Gastrocnemius medialis (tissue), 4 donors: ENCODE measurements at regions not wholly inside any gene's neighbourhood (a gene's known extent, or its start where the extent isn't known, plus 50 kb on each side); places are given as distances from the start of the nearest gene placed in this dataset.

Experiments used
- ATAC-seq, 2 donors: fragments of 150-250 bp; one replicate each; pipeline ENCODE4 v1.9.1; 2016
- DNase-seq, 2 donors: peaks; one replicate each; pipeline ENCODE4 v3.0.0-alpha.2; 2019
- H3K27ac ChIP-seq, 4 donors: fragments of 200-600 bp; sonication (generic); 1 replicate in 1 of 4; 2 replicates in 3 of 4; pipeline ENCODE4 v1.5.1; 2016 to 2018; ENCODE audit warnings: mild to moderate bottlenecking in 2 of 4, moderate library complexity in 1 of 4
- H3K27me3 ChIP-seq, 3 donors: fragments of 200-600 bp; sonication (generic) in 2 of 3; 1 replicate in 1 of 3; 2 replicates in 2 of 3; pipeline versions ENCODE4 v1.5.1 to v1.6.0; 2016 to 2019; ENCODE audit warnings: mild to moderate bottlenecking in 1 of 3, moderate library complexity in 1 of 3
- H3K36me3 ChIP-seq, 2 donors: fragments of 200-600 bp; sonication (generic) in 1 of 2; one replicate each; pipeline ENCODE4 v1.5.1; 2017 to 2018
- H3K4me1 ChIP-seq, 2 donors: fragments of 200-600 bp; sonication (generic) in 1 of 2; one replicate each; pipeline ENCODE4 v1.5.1; 2016 to 2017; ENCODE audit warnings: mild to moderate bottlenecking in 2 of 2
- H3K4me3 ChIP-seq, 4 donors: fragments of 200-600 bp; sonication (generic) in 3 of 4; 1 replicate in 1 of 4; 2 replicates in 3 of 4; pipeline ENCODE4 v1.5.1; 2016 to 2019; ENCODE audit warnings: mild to moderate bottlenecking in 2 of 4
- H3K9me3 ChIP-seq, 3 donors: fragments of 200-600 bp; sonication (generic) in 2 of 3; 1 replicate in 1 of 3; 2 replicates in 2 of 3; pipeline ENCODE4 v1.5.1; 2016 to 2019
- CTCF ChIP-seq, 5 experiments: fragments of 450-650 bp in 3 of 5; fragments of 200-600 bp in 2 of 5; sonication (generic) in 2 of 5; IDR thresholded peaks in 4 of 5; conservative IDR thresholded peaks in 1 of 5; 1 replicate in 4 of 5; 2 replicates in 1 of 5; pipeline ENCODE4 v1.5.1; 2016 to 2019; ENCODE audit warnings: antibody characterized with exemption in 5 of 5, mild to moderate bottlenecking in 3 of 5, moderate library complexity in 3 of 5
- POLR2A ChIP-seq, 2 donors: fragments of 450-650 bp; IDR thresholded peaks; one replicate each; pipeline ENCODE4 v1.6.1; 2017; ENCODE audit warnings: antibody characterized with exemption in 2 of 2, mild to moderate bottlenecking in 2 of 2, moderate library complexity in 2 of 2
- in situ Hi-C, 4 donors: fragments of 200-750 bp; cut with MboI; loops; one replicate each; pipeline versions ENCODE4 v1.15.0 to v1.8.0; 2017; ENCODE audit warnings: low sequenced_read_pairs in 4 of 4
- intact Hi-C: fragments of 100-400 bp; cut with DNase I; formaldehyde crosslinking; loops from one replicate; pipeline ENCODE4 v1.15.1; 2023; ENCODE audit warnings: low total_unique reads

- no peak for DNase-seq
- no peak for ATAC-seq
- intact Hi-C loops = no loop called here
- Histone ChIP-seq H3K9me3 (no peaks in the 10 kb centered on the region), H3K36me3 (no peaks in the 10 kb centered on the region), H3K27me3 (no peaks in the 10 kb centered on the region), H3K4me1 (peaks cover 9 to 10% of the 10 kb centered on the region in 2 donors), H3K27ac (no peak overlapping the region), H3K4me3 (no peak overlapping the region)
- TF ChIP-seq POLR2A (IDR thresholded peaks at IDR 0.05) (no peak), CTCF (IDR thresholded peaks at IDR 0.05 in 4 of 5, conservative IDR thresholded peaks at IDR 0.05 in 1 of 5) (no peak)
- in situ Hi-C loops = loop anchor here in 1 of 4 donors (25.0 kb wide), 1 partner anchor 106 kb away; no protein-coding TSS in a partner anchor
Measured at GRCh38 chr17:73768691-73769090, 124.4 kb upstream of the SDK2 start.

- no peak for DNase-seq
- Histone ChIP-seq H3K27ac (no peak overlapping the region), H3K9me3 (no peaks in the 10 kb centered on the region), H3K4me1 (peaks cover 9 to 10% of the 10 kb centered on the region in 2 donors), H3K27me3 (no peaks in the 10 kb centered on the region), H3K36me3 (no peaks in the 10 kb centered on the region), H3K4me3 (no peak overlapping the region)
- no peak for TF ChIP-seq CTCF (IDR thresholded peaks at IDR 0.05 in 4 of 5, conservative IDR thresholded peaks at IDR 0.05 in 1 of 5)
- intact Hi-C loops (no loop called here), in situ Hi-C loops (loop anchor here in 1 of 4 donors (25.0 kb wide), 1 partner anchor 107 kb away; no protein-coding TSS in a partner anchor)
- no peak for ATAC-seq
Measured at GRCh38 chr17:73769479-73769878, 125.2 kb upstream of the SDK2 start.

GRCh38 chr17:73770115-73770848, 126.0 kb upstream of the SDK2 start:
- H3K4me1 ChIP-seq = peaks cover 9 to 10% of the 10 kb centered on the region in 2 donors
- ATAC-seq (peak; percentile 78 to 80), DNase-seq (peak; percentile 27 to 58)
- no peaks in the 10 kb centered on the region for H3K9me3 ChIP-seq
- intact Hi-C loops = no loop called here
- no peak overlapping the region for H3K4me3 ChIP-seq
- H3K27me3 ChIP-seq = no peaks in the 10 kb centered on the region
- H3K36me3 ChIP-seq = no peaks in the 10 kb centered on the region
- in situ Hi-C loops = loop anchor here in 1 of 4 donors (25.0 kb wide), 1 partner anchor 108 kb away; no protein-coding TSS in a partner anchor
- TF ChIP-seq CTCF (IDR thresholded peaks at IDR 0.05 in 4 of 5, conservative IDR thresholded peaks at IDR 0.05 in 1 of 5) (no peak), POLR2A (IDR thresholded peaks at IDR 0.05) (no peak)
- no peak overlapping the region for H3K27ac ChIP-seq

- no peak for ATAC-seq
- DNase-seq = no peak
- H3K4me1 ChIP-seq = peaks cover 9 to 10% of the 10 kb centered on the region in 2 donors
- no peak overlapping the region for H3K4me3 ChIP-seq
- in situ Hi-C loops = loop anchor here in 1 of 4 donors (25.0 kb wide), 1 partner anchor 109 kb away; no protein-coding TSS in a partner anchor
- intact Hi-C loops = no loop called here
- H3K9me3 ChIP-seq = no peaks in the 10 kb centered on the region
- H3K36me3 ChIP-seq = no peaks in the 10 kb centered on the region
- H3K27me3 ChIP-seq = no peaks in the 10 kb centered on the region
- H3K27ac ChIP-seq = no peak overlapping the region
- TF ChIP-seq POLR2A (IDR thresholded peaks at IDR 0.05) = no peak
Measured at GRCh38 chr17:73770849-73771229, 126.6 kb upstream of the SDK2 start.

GRCh38 chr17:73772107-73772705, 128.0 kb upstream of the SDK2 start:
- in situ Hi-C loops = loop anchor here in 1 of 4 donors (25.0 kb wide), 1 partner anchor 110 kb away; no protein-coding TSS in a partner anchor
- Histone ChIP-seq H3K36me3 (no peaks in the 10 kb centered on the region), H3K9me3 (no peaks in the 10 kb centered on the region), H3K4me3 (no peak overlapping the region), H3K4me1 (peaks cover 9 to 10% of the 10 kb centered on the region in 2 donors), H3K27ac (no peak overlapping the region), H3K27me3 (peaks cover 0 to 2% (median 0%) of the 10 kb centered on the region in 3 donors)
- intact Hi-C loops = no loop called here
- TF ChIP-seq POLR2A (IDR thresholded peaks at IDR 0.05) (no peak), CTCF (IDR thresholded peaks at IDR 0.05 in 4 of 5, conservative IDR thresholded peaks at IDR 0.05 in 1 of 5) (no peak)
- no peak for DNase-seq
- ATAC-seq = no peak
